ENCODE measurements at regions not wholly inside any gene's neighbourhood (a gene's known extent, or its start where the extent isn't known, plus 50 kb on each side); places are given as distances from the start of the nearest gene placed in this dataset.

DNA sequence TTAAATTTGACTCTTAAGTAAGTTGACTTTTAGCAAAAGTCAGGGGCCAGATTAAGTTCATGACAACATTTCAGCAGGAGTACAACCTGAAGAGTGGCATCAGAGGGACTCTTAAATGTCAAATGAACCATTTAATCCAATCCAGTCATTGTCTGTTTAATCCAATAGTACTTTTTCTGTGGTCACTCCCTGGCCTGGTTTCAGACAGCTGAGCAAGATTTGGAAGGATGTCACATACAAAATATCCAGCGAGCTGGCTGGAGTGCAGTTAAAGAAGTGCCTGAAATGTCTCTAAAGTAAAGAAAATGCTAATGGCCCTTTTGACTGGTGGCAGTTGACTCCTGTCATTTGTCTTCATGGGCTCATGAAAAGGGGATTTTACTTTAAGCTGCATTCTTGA lies 1082.1 kb downstream of the AACS start (continued):
- TF ChIP-seq, protein P1, sequence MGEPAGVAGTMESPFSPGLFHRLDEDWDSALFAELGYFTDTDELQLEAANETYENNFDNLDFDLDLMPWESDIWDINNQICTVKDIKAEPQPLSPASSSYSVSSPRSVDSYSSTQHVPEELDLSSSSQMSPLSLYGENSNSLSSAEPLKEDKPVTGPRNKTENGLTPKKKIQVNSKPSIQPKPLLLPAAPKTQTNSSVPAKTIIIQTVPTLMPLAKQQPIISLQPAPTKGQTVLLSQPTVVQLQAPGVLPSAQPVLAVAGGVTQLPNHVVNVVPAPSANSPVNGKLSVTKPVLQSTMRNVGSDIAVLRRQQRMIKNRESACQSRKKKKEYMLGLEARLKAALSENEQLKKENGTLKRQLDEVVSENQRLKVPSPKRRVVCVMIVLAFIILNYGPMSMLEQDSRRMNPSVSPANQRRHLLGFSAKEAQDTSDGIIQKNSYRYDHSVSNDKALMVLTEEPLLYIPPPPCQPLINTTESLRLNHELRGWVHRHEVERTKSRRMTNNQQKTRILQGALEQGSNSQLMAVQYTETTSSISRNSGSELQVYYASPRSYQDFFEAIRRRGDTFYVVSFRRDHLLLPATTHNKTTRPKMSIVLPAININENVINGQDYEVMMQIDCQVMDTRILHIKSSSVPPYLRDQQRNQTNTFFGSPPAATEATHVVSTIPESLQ (CRISPR knock-in tag; IDR thresholded peaks at IDR 0.05) = no peak
- TF ChIP-seq, protein P2, sequence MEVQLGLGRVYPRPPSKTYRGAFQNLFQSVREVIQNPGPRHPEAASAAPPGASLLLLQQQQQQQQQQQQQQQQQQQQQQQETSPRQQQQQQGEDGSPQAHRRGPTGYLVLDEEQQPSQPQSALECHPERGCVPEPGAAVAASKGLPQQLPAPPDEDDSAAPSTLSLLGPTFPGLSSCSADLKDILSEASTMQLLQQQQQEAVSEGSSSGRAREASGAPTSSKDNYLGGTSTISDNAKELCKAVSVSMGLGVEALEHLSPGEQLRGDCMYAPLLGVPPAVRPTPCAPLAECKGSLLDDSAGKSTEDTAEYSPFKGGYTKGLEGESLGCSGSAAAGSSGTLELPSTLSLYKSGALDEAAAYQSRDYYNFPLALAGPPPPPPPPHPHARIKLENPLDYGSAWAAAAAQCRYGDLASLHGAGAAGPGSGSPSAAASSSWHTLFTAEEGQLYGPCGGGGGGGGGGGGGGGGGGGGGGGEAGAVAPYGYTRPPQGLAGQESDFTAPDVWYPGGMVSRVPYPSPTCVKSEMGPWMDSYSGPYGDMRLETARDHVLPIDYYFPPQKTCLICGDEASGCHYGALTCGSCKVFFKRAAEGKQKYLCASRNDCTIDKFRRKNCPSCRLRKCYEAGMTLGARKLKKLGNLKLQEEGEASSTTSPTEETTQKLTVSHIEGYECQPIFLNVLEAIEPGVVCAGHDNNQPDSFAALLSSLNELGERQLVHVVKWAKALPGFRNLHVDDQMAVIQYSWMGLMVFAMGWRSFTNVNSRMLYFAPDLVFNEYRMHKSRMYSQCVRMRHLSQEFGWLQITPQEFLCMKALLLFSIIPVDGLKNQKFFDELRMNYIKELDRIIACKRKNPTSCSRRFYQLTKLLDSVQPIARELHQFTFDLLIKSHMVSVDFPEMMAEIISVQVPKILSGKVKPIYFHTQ (CRISPR knock-in tag; IDR thresholded peaks at IDR 0.05) = no peak
- TF ChIP-seq ZNF281 (CRISPR knock-in tag; IDR thresholded peaks at IDR 0.05) (no peak), OVOL2 (CRISPR knock-in tag; IDR thresholded peaks at IDR 0.05; ENCODE audit: borderline replicate concordance) (no peak), SMAD3 (CRISPR knock-in tag; IDR thresholded peaks at IDR 0.05; ENCODE audit: borderline replicate concordance) (no peak), E2F1 (CRISPR knock-in tag; IDR thresholded peaks at IDR 0.05) (no peak), ZNF263 (CRISPR knock-in tag; IDR thresholded peaks at IDR 0.05; ENCODE audit: low read depth) (no peak), TEAD1 (CRISPR knock-in tag; IDR thresholded peaks at IDR 0.05) (no peak), STAT6 (CRISPR knock-in tag; conservative IDR thresholded peaks at IDR 0.05; ENCODE audit: low read depth) (no peak)
- TF ChIP-seq, protein P3, sequence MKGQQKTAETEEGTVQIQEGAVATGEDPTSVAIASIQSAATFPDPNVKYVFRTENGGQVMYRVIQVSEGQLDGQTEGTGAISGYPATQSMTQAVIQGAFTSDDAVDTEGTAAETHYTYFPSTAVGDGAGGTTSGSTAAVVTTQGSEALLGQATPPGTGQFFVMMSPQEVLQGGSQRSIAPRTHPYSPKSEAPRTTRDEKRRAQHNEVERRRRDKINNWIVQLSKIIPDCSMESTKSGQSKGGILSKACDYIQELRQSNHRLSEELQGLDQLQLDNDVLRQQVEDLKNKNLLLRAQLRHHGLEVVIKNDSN (CRISPR knock-in tag; IDR thresholded peaks at IDR 0.05) = no peak
- TF ChIP-seq, protein P4, sequence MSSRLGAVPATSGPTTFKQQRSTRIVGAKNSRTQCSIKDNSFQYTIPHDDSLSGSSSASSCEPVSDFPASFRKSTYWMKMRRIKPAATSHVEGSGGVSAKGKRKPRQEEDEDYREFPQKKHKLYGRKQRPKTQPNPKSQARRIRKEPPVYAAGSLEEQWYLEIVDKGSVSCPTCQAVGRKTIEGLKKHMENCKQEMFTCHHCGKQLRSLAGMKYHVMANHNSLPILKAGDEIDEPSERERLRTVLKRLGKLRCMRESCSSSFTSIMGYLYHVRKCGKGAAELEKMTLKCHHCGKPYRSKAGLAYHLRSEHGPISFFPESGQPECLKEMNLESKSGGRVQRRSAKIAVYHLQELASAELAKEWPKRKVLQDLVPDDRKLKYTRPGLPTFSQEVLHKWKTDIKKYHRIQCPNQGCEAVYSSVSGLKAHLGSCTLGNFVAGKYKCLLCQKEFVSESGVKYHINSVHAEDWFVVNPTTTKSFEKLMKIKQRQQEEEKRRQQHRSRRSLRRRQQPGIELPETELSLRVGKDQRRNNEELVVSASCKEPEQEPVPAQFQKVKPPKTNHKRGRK (CRISPR knock-in tag; IDR thresholded peaks at IDR 0.05; ENCODE audit: borderline replicate concordance) = no peak
